Hematopoietic multipotent progenitor cell treated with erythropoietin and hydrocortisone succinate and interleukin-3 and kit ligand, for 4 days (in vitro differentiated cells): ENCODE measurements at regions not wholly inside any gene's neighbourhood (a gene's known extent, or its start where the extent isn't known, plus 50 kb on each side); places are given as distances from the start of the nearest gene placed in this dataset.
"Not testable (repeated sequence)": the region's sequence is repeated elsewhere in the genome, so short reads cannot be mapped to it uniquely, and the experiment has no call there.

ENCODE experiments used
- DNase-seq: peaks from one replicate; pipeline ENCODE4 v3.0.0-alpha.2; 2015

DNA sequence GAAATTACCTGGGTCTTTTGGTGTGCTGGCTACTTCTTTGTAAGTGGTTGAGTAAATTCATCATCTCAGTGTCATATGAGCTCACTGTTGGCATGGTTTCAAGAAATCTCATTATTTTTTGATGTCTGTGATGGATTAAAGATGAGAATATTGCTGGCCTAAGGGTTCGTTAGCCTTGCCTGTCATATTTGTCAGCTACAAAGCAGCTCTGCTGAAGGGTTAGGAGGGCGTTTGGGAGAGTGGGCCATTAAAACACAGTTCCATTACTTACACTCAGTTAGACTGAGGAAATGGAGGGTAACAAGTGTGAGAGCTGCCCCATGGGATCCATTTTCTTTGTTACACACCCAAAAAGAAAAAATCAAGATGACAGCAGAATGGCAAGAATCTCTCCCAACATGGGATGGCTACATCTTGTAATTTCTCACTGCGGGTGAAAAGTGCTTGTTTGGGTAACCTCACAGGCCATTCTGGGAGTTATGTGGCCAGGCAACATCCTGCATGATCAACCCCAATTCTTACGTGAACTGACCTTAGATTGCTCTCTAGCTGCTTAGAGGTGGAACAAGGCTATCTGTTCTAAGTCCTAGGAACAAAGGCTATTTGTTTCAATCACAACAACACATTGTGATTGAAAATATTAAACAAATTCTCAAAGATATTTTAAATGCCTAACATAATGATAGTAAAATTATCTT lies 609.5 kb upstream of the RGMB start:
- DNase-seq, result no peak

DNA sequence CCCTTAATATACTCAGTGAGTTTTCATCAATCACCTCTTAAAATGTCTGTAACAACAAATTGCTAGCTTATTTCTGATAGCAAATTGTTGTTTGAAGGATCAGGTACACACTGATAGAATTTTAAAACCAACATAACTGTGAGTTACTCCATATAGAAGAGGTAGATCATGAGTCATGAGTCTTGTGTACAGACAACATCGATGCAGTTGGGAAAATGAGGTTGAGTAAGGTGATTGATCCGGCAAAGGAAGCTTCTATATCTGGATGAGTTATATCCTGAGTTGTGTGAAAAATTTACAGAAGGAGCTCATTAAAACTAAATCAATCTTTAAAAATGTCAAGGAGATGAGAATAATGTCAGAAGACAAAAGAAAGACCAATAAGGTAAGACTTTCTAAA lies 604.6 kb upstream of the RGMB start:
- DNase-seq, result no peak

DNA sequence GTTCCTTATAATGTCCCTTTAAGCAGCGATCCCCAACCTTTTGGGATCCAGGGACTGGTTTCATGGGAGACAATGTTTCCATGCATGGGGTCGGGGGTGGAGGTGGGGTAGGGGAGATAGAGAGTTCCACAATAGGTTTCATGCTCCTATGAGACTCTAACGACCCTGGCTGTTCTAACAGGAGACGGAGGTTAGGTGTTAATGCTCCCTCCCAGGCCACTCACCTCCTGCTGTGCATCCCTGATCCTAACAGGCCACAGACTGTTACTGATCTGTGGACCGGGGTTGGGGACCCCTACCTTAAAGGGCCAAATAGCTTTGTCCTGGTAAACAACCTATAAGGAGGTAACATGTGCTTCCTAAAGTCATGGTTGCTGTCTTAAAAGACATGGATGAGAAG lies 602.5 kb upstream of the RGMB start:
- no peak for DNase-seq

DNA sequence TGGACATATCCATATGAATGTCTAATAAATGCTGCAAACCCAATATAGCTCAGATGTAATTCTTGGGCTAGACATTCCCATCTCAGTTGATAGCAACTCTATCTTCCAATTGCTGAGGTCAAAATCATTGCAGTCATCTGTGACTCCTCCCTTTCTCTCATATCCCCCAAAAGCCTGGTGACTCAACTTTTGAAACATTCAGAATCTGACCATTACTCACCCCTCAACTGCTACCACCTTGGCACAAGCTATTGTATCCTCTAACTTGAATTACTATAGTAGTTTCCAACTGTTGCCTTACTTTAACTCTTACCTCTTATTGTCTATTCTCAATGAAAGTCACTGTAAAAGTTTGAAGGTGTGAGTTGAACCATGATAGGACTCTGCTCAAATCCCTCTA lies 600.1 kb upstream of the RGMB start:
- DNase-seq, result no peak

DNA sequence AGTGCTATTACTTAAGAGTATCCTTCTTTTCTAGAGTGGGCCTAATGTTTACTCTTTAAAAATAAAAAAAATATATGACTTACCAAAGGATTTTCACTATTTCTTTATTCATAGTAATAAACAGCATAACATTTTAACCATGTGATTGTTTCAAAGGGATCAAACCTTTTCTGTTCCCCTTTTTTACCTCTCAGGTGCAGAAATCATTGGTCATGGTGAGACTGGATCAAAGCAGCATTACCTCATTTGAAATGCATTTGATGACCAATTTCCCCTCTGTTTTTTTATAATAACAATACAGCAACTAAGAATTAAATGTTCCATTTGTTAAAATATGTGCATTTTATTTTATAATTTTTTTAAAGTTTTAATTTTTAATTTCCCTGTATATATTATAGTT lies 598.0 kb upstream of the RGMB start:
- DNase-seq, result no peak

DNA sequence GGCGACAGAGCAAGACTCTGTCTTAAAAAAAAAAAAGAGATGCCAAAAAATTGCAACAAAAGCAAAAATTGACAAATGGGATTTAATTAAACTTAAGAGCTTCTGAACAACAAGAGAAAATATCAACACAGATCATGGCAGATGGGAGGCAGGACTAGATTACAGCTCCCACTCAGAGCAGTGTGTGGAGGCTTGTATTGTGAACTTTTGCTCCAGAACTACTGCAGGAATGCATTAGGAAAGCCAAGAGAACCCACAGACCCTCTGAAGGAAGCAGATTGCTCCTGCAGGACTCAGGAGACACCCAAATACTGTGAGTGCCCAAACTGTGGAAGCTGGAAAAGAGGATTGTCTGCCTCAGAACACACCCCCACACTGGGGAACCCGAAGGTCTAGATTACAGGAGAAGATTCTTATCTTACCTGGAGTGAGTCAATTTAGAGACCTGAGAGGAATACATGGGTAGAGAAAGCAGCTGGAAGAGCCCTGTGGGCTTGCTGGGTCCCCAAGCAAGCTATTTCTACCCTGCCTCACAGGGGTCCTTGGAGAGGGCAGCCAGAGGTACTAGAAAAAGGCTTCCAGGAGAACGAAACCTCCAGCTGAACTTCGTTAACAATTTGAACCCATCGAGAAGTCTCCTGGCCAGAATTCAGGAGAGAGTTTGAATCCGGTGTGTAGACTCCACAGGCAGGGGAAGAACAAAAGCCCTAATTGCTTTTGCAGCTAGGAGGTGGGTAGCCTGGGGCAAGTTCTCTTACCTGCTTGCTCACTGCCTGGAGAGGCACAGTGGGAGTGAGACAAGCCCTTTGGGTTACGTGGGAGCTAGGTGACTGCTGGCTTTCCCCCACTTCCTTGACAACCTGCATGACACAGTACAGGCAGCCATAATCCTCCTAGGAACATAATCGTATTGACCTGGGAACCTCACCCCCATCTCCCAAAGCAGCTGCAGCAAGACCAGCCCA lies 593.4 kb upstream of the RGMB start:
- no peak for DNase-seq

DNA sequence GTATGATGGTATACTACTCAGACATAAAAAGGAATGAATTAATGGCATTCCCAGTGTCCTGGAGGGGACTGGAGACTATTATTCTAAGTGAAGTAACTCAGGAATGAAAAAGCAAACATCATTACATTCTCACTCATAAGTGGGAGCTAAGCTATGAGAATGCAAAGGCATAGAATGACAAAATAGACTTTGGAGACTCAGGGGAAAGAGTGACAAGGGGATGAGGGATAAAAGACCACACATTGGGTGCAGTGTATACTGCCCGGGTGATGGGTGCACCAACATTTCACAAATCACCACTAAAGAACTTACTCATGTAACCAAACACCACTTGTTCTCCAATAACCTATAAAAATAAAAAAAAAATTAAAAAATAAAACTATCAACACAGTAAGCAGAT lies 587.3 kb upstream of the RGMB start:
- no peak for DNase-seq

DNA sequence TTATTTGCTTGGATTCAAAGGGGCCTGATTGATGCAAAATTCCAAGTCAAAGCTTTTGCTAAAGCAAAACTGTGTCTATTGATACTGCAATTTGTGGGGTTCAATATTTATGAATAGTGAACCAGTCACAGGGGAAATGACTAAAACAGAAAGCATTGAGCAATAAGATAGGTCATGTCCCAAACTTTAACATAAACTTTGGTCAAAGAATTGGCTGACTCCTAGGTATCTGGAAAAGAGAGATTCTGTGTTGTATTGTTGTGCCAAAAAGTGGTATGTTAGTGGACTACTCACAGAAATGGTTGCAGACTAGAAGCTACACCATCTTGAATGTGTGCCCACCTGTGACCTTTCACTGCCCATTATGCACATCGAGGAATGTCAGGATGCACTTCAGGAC lies 585.5 kb upstream of the RGMB start:
- DNase-seq, result no peak

DNA sequence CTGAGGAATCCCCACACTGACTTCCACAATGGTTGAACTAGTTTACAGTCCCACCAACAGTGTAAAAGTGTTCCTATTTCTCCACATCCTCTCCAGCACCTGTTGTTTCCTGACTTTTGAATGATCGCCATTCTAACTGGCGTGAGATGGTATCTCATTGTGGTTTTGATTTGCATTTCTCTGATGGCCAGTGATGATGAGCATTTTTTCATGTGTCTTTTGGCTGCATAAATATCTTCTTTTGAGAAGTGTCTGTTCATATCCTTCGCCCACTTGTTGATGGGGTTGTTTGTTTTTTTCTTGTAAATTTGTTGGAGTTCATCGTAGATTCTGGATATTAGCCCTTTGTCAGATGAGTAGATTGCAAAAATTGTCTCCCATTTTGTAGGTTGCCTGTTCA lies 583.1 kb upstream of the RGMB start:
- DNase-seq, result not testable (repeated sequence)

DNA sequence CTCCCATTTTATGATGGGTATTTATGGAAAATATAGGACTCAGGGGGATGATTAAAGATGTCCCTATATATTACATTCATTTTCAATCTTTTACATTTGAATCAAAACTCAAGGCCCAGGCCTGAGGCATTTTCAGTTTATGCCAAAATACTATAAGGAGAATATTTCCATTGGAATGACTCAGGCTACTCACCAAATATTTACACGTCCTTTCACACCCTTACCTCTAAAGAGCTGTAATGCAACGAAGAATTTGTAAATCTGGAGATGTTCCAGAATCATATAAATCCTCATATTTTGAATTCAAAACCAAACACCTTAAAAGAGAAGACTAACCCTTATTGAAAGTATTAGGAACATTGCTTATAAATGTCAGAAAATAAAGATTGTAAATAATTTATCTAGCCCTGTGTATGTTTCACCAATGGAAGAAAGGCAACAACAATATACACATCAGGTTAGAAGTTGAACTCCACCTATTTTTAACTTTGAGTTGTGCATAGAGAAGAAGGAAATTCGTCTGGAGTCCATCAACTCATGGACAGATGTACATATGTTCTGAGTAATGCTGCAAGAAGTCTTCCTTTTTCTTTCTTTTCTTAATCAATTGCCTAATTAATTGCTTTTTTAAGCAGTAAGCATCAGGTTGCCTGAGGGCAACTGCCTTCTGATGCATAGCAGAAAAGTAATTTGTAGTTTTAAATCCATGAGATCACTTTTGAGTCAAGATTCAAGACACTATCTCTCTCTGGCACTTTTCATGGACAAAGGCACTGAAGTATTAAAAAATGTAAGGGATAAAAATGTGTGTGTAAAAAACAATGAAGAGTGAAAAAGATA lies 579.3 kb upstream of the RGMB start:
- DNase-seq, result no peak

DNA sequence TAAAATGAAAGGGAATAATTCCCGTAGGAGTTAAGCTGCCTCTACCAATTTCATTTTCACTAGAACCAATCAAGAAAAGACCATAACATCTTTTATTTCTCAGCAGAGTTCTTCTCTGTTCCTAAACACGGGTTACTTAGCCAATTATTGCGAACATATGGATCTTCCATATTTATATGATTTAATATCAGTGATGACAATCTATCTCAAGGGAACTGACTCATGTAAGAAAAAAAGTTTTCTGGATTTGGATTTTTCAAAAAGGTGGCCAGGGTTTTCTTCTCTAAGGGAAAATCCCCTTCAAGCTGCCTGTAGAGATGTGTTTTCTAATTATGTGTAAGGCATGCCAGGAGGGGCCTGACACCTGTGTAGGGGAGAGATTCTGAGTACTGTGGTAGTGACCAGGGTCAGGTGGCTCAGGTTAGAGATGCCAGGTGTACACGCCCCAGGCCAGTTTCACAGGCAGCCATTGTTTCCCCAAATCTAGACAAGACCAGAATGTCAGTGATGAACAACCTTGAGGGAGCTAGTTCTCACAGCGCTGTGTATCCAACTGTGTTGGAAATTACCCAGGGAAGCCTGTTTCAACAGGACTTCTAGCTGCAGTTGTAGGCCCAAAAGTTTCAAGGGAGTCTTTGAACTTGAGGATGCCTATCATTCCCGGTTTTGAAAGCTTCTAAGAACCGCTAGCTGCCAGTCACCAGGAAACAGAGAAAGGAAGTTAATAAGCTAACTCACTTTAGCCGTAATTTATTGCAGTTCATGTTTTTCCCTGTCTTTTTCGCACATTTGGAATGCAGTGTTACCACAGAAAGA lies 572.5 kb upstream of the RGMB start:
- DNase-seq, result no peak

DNA sequence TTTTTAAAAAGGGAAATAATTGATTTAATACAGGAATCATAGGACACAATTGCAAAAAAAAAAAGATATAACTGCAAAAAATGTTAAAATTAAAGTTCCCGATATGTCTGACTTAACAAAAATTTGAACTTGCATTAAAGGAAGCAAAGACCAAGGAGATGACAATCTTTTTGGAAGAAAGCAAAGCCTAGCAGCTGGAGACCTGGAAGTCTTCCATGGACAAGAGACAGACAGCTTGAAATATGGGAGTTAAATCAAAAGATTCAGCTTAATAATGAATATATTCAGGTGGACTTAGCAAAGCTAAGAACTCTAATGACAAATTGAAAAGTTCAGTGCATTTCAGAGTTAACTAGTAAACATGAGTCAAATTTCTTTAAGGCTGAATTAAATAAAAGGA lies 568.7 kb upstream of the RGMB start:
- DNase-seq, result no peak

DNA sequence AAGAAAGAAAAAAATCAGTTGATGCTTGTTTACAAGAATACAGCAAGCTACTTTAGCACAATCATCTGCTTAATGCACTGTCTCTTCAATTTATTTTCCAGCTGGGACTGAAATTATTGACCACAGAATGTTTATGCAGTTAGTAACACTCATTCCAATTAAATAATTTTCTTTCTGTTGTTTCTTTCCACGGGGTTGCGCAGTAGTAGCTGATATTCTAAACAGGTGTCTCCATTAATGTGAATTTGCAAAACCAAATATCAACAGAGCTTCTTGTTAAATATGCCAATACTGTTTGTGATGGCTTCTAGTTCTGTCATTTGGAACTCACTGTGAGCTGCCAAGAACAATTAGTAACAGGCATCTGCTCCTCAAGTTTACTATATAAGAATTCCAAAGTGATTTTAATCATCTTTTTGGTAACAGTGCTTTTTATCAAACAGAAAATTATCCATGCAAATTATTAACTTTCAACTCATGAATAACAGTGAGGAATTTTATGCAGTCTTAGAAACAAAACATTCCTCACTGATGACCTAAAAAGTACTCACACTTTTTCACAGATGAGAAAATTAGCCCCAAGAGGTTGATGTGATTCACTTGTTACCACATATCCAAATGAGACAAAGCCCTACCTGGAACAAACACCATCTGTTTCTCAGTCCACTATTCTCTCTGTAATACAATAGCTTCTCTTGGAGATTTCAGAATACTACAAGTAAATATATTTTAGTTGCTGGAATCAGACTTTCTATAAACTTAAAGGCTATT lies 567.6 kb upstream of the RGMB start:
- DNase-seq, result no peak

DNA sequence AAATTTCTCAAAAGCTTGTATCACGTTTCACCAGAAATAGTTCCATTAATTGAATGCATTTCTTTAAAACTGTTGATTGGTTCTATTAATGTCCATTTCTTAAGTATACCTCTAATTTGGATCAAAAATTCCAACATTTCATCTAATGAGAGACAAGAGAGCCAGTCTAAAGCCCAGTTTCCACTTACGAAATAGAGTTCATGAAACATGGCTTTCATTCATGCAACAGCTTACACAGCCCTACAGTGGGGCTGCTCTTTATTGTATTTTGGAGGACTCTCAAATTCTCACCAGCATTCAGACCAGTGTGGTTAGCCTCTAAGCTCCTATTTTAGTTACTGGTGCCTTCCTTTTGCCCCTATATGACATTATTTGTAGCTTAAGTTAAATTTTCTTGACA lies 566.9 kb upstream of the RGMB start:
- DNase-seq, result no peak

DNA sequence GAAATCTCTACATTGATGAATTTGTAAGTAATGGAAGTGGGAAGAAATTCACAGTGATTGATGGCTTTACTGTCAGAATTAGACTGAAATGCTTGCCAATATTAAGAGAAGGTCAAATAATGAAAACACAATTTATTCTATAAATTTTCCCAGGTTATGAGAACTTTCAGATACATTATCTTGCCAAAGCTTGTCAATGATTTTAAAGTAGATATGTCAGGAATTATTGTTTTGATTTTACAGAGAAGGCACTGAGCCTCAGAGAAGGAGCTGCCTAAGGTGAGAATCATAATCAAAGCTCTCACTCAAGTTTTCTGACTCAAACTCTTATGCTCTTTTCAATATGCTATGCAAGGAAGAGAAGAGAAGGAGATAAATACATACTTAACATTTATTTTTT lies 564.0 kb upstream of the RGMB start:
- DNase-seq, result no peak

DNA sequence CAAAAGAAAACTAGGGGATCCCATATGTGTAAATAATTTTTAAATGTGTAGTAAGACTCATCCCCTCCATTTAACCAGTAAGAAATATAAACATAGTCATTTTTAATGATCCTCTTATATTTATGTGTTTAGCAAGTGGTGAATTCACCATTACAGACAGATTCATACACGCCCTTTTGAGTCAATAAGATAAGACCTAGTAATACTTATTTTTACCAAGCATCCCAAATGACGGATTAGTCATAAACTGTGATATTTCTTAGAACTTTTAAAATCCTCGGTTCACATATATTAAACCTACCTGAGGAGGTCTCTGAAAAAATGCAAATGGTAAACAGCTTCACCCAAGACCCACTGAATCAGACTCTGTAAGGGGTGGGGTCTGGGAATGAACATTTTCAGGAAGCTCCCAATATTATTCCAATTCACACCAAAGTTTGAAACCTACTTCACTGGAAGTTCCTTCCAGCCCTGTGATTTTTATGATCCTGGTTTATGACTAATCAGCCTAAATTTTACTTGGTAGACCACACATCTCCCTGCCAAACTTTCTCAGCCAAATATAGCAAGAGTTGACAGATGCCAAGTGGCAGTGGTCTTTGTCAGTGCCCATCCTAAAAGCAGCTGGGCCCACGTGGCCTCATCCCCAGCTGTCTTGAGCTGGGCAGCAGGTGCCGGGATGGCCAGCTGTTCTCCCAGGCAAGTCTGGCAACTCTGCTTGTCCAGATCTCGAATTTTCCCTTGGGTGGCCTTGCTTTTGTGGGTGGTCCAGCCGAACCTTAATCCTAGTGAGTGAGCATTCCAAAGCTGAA lies 559.0 kb upstream of the RGMB start:
- DNase-seq, result no peak

DNA sequence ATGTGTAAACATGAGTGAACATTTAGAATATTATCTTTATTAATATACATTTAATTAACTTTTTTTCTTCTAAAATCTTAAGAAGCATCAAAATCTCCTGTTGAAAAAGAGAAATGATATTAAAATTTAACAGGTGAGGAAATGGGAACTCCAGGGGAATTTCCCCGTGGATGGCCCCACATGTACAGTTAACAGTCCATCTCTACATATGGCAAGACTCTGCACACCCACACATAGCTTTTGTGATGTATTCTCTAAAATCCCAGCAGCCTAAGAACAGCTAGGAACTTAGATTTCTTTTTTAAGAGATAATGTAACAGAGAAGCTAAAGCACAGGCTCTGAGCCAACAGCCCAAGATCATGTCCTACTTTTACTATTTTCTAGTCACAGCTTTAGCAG lies 556.3 kb upstream of the RGMB start:
- no peak for DNase-seq

DNA sequence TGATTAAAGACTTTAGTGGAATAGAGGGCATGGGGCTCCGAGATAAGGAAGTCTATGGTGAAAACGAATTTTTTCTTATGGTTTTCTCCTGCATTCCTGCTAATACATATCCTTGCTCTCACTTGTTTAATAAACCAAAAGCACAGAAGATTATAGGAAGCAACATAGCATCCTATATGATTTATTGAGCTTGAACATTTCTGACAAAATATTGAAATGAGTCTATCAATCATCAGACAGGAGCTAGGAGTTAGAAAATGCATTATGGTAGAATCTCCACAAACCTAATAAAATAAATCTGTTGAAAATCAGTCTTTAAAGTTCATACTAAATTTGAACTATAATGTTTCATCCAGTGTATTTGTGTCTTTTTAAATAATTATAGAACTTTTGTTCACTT lies 554.6 kb upstream of the RGMB start:
- no peak for DNase-seq

DNA sequence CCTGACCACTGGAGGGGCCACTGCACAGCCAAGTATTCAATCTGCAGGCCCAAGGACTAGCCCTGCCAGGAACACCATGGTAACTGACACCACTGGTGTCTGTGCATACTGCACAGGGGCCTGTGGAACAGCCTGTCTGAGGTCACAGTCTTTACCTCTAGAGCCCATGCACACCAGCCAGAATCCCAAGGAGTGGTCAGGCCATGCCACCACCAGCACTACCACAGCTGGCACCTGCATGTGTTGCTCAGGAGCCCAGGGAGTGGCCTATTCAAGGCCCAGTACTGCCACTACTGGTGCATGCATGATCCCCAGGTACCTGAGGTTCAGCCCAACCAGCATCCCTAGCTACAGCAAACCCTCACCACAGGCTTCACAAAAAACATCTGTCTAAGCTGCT lies 546.0 kb upstream of the RGMB start:
- DNase-seq, result no peak

DNA sequence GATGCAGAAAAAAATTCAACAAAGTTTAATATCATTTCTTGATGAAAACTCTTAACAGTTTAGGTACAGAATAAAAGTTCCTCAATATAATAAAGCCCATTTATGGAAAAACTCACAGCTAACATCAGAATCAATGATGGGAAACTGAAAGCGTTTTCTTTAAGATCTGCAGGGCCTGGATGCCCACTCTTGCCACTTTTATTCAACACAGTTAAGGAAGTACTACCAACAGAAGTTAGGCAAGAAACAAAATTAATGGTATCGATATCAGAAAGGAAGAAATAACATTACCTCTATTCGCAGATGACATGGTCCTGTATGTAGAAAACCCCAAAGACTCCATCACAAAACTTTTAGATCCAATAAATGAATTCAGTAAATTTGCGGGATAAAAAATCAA lies 542.4 kb upstream of the RGMB start:
- DNase-seq, result no peak

DNA sequence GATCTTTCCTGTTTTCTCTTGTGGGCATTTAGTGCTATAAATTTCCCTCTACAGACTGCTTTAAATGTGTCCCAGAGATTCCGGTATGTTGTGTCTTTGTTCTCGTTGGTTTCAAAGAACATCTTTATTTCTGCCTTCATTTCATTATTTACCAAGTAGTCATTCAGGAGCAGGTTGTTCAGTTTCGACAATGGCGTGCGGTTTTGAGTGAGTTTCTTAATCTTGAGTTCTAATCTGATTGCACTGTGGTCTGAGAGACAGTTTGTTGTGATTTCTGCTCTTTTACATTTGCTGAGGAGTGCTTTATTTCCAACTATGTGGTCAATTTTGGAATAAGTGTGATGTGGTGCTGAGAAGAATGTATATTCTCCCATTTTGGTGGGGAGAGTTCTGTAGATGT lies 535.7 kb upstream of the RGMB start:
- not testable (repeated sequence) for DNase-seq
